Ascending aorta (tissue), 2 donors: ENCODE measurements at regions not wholly inside any gene's neighbourhood (a gene's known extent, or its start where the extent isn't known, plus 50 kb on each side); places are given as distances from the start of the nearest gene placed in this dataset.

Experiments used
- DNase-seq, 2 donors: peaks; one replicate each; pipeline ENCODE4 v3.0.0-alpha.2; 2019; ENCODE audit warnings: low spot score in 2 of 2
- H3K27ac ChIP-seq, 2 donors: fragments of 200-600 bp; sonication (generic); one replicate each; pipeline ENCODE4 v1.5.1; 2016 to 2017; ENCODE audit warnings: mild to moderate bottlenecking in 1 of 2
- H3K27me3 ChIP-seq: fragments of 200-600 bp; sonication (generic); one replicate; pipeline ENCODE4 v1.5.1; 2017
- H3K36me3 ChIP-seq, 2 donors: fragments of 200-600 bp; sonication (generic); one replicate each; pipeline ENCODE4 v1.5.1; 2016
- H3K4me1 ChIP-seq, 2 donors: fragments of 200-600 bp; sonication (generic); one replicate each; pipeline ENCODE4 v1.5.1; 2016 to 2017; ENCODE audit warnings: mild to moderate bottlenecking in 1 of 2
- H3K4me3 ChIP-seq, 2 donors: fragments of 200-600 bp; sonication (generic); one replicate each; pipeline ENCODE4 v1.5.1; 2016 to 2017; ENCODE audit warnings: mild to moderate bottlenecking in 1 of 2
- H3K9me3 ChIP-seq, 2 donors: fragments of 200-600 bp; sonication (generic); one replicate each; pipeline ENCODE4 v1.5.1; 2016
- CTCF ChIP-seq, 3 experiments: fragments of 200-600 bp in 2 of 3; fragments of 450-650 bp in 1 of 3; sonication (generic) in 2 of 3; IDR thresholded peaks; one replicate each; pipeline ENCODE4 v1.5.1; 2016 to 2019; ENCODE audit warnings: antibody characterized with exemption in 3 of 3, mild to moderate bottlenecking in 1 of 3, moderate library complexity in 1 of 3
- intact Hi-C: fragments of 100-400 bp; cut with DNase I; formaldehyde crosslinking; loops from one replicate; pipeline ENCODE4 v1.15.1; 2023

GRCh38 chr10:121252756-121253155 is 345.5 kb downstream of the FGFR2 start:
- H3K27me3 ChIP-seq: no peaks in the 10 kb centered on the region
- no peak overlapping the region for H3K4me3 ChIP-seq
- H3K9me3 ChIP-seq: no peaks in the 10 kb centered on the region
- DNase-seq: no peak
- no peaks in the 10 kb centered on the region for H3K36me3 ChIP-seq
- H3K4me1 ChIP-seq: no peaks in the 10 kb centered on the region
- intact Hi-C loops: no loop called here
- H3K27ac ChIP-seq: no peak overlapping the region
- TF ChIP-seq CTCF (IDR thresholded peaks at IDR 0.05): no peak

DNA sequence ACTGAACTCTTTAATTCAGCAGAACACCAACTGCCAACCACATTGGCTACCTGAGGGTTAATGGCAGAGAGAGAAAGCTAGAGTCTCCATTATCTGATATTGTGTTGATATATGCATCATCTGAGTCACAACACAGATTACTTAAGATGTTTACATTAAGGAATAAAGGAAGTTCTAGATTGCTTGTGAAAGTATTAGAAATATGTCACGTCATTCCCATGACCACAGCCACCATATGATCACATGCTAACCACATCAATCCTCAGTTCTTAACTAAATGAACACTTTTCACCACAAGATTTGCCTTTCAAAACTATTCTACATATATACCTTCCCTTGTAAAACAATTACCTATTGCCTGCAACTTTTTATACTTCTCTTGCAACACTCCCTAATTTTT is 337.9 kb downstream of the FGFR2 start:
- H3K27me3 ChIP-seq: no peaks in the 10 kb centered on the region
- TF ChIP-seq CTCF (IDR thresholded peaks at IDR 0.05): no peak
- no peak overlapping the region for H3K4me3 ChIP-seq
- H3K27ac ChIP-seq: no peak overlapping the region
- intact Hi-C loops: no loop called here
- H3K36me3 ChIP-seq: no peaks in the 10 kb centered on the region
- H3K9me3 ChIP-seq: no peaks in the 10 kb centered on the region
- DNase-seq: no peak
- no peaks in the 10 kb centered on the region for H3K4me1 ChIP-seq

- no peak for TF ChIP-seq CTCF (IDR thresholded peaks at IDR 0.05)
These were observed 336.6 kb downstream of the FGFR2 start for GRCh38 chr10:121261665-121262064.

GRCh38 chr10:121262774-121263430 is 335.3 kb downstream of the FGFR2 start:
- no peaks in the 10 kb centered on the region for H3K9me3 ChIP-seq
- H3K36me3 ChIP-seq: no peaks in the 10 kb centered on the region
- H3K4me3 ChIP-seq: no peak overlapping the region
- H3K27me3 ChIP-seq: no peaks in the 10 kb centered on the region
- no peak overlapping the region for H3K27ac ChIP-seq
- TF ChIP-seq CTCF (IDR thresholded peaks at IDR 0.05): no peak
- DNase-seq: no peak
- H3K4me1 ChIP-seq: no peaks in the 10 kb centered on the region
- intact Hi-C loops: no loop called here

More at GRCh38 chr10:121261665-121262064, 336.6 kb downstream of the FGFR2 start:
- no peaks in the 10 kb centered on the region for H3K27me3 ChIP-seq
- H3K4me1 ChIP-seq: no peaks in the 10 kb centered on the region
- no peak overlapping the region for H3K4me3 ChIP-seq
- H3K36me3 ChIP-seq: no peaks in the 10 kb centered on the region
- intact Hi-C loops: no loop called here
- no peaks in the 10 kb centered on the region for H3K9me3 ChIP-seq
- H3K27ac ChIP-seq: no peak overlapping the region
- DNase-seq: no peak

DNA sequence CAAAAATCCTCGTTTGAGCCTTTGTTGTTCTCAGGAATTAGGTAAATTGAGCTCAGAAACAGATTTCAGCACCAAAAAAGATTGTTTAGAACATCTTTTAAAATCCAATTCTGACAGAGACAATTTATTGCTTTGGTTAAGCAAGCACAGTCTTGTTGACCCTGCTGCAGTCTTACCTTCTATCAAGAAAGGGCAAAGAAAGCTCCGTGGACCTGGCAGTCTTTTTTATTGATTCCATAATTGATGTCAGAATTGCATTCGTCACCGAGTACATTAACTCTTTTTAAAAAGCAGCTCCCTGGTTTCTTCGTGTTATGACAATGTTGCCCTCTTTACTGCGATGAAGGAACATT is 334.8 kb downstream of the FGFR2 start:
- Histone ChIP-seq H3K4me1 (no peaks in the 10 kb centered on the region), H3K4me3 (no peak overlapping the region), H3K27me3 (no peaks in the 10 kb centered on the region), H3K9me3 (no peaks in the 10 kb centered on the region), H3K27ac (no peak overlapping the region), H3K36me3 (no peaks in the 10 kb centered on the region)
- TF ChIP-seq CTCF (IDR thresholded peaks at IDR 0.05): no peak
- intact Hi-C loops: no loop called here
- no peak for DNase-seq
